IPS DF 6.9 (cell line): ENCODE measurements at regions not wholly inside any gene's neighbourhood (a gene's known extent, or its start where the extent isn't known, plus 50 kb on each side); places are given as distances from the start of the nearest gene placed in this dataset.

Experiments
- DNase-seq: peaks from one replicate; pipeline ENCODE4 v3.0.0-alpha.2; 2013; ENCODE audit warnings: low read depth, low spot score
- H3K27ac ChIP-seq: one replicate; pipeline ENCODE4 v1.5.1; 2013; ENCODE audit warnings: low read length, control low read depth
- H3K27me3 ChIP-seq: 2 replicates; pipeline ENCODE4 v1.6.1; 2013; ENCODE audit warnings: mild to moderate bottlenecking, low read length; ENCODE audit not compliant: control insufficient read depth, insufficient read depth
- H3K36me3 ChIP-seq: 2 replicates; pipeline ENCODE4 v1.6.1; 2013; ENCODE audit warnings: low read length; ENCODE audit not compliant: control insufficient read depth, insufficient read depth
- H3K4me1 ChIP-seq: 2 replicates; pipeline ENCODE4 v1.6.1; 2013; ENCODE audit warnings: low read length; ENCODE audit not compliant: control insufficient read depth, insufficient read depth
- H3K4me3 ChIP-seq: 2 replicates; pipeline ENCODE4 v1.5.1; 2013; ENCODE audit warnings: mild to moderate bottlenecking, low read length
- H3K9me3 ChIP-seq: 2 replicates; pipeline ENCODE4 v1.6.1; 2013; ENCODE audit warnings: low read length, inconsistent platforms; ENCODE audit not compliant: control insufficient read depth, insufficient read depth
- WGBS: extraction: QIAGEN DNeasy Blood & Tissue Kit; methylation state at CpG from one replicate; pipeline ENCODE4 v1.1.7; 2013; ENCODE audit warnings: mixed read lengths, missing lambda C conversion rate; ENCODE audit not compliant: insufficient read length, insufficient coverage; 5-methylcytosine and 5-hydroxymethylcytosine counted together

- no peak overlapping the region for H3K4me3 ChIP-seq
These were observed 64.8 kb downstream of the ARHGAP35 start for GRCh38 chr19:46925548-46925950.

GRCh38 chr19:46926170-46927071 is 65.6 kb downstream of the ARHGAP35 start:
- Histone ChIP-seq H3K4me3 (no peak overlapping the region), H3K9me3 (no peaks in the 10 kb centered on the region), H3K36me3 (no peaks in the 10 kb centered on the region; the same call in 1 of the 2 replicates), H3K4me1 (no peaks in the 10 kb centered on the region), H3K27ac (no peak overlapping the region), H3K27me3 (no peaks in the 10 kb centered on the region)
- DNase-seq = no peak
- no CpG with 5 or more reads among the region's 9 CpGs for WGBS

More at GRCh38 chr19:46925548-46925950, 64.8 kb downstream of the ARHGAP35 start:
- no peak overlapping the region for H3K27ac ChIP-seq
- no peaks in the 10 kb centered on the region for H3K4me1 ChIP-seq
- H3K36me3 ChIP-seq = no peaks in the 10 kb centered on the region; the same call in 1 of the 2 replicates
- no peaks in the 10 kb centered on the region for H3K27me3 ChIP-seq
- WGBS = no CpG with 5 or more reads among the region's 4 CpGs
- no peak for DNase-seq
- H3K9me3 ChIP-seq = no peaks in the 10 kb centered on the region

DNA sequence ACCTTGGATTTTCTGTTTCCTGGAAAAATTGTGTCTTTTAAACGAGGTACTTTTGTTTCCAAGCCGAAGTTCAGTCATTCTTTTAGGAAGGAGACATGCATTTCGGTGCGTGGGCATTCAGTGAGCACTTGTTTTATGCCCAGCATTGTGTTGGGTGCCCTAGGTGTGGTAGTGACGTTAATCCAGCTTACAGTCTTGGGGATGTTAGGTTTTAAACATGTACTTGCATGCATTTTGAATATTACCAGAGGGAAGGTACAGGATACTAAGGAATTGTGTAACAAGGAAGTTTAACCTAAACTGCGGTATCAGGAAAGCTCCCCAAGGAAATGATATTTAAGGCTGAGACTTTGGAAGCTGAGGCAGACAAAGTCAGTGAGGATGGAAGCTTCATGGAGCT is 66.3 kb downstream of the ARHGAP35 start:
- Histone ChIP-seq H3K4me1 (no peaks in the 10 kb centered on the region), H3K27ac (no peak overlapping the region), H3K4me3 (no peak overlapping the region), H3K27me3 (no peaks in the 10 kb centered on the region), H3K36me3 (no peaks in the 10 kb centered on the region), H3K9me3 (no peaks in the 10 kb centered on the region)
- DNase-seq = no peak
- no CpG with 5 or more reads among the region's 6 CpGs for WGBS

DNA sequence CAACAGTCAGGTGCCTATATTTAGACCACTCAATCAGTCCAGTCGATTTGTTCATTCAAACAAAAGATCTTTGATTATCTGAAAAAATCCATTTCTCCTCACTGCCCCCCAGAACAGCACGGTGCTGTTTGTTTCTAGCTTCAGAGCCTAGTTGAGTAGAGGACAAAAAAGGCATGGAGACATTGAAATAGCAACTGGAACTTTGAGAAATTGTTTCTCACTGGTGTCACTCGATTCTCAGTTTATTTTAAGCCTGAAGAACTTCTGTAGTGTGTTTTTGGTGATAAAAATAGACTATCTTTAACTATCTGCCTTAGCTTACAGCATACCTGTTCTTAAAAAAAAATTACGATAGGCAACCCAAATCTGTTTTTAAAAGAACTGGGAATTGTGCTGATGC is 67.1 kb downstream of the ARHGAP35 start:
- Histone ChIP-seq H3K27me3 (no peaks in the 10 kb centered on the region), H3K36me3 (no peaks in the 10 kb centered on the region), H3K27ac (no peak overlapping the region), H3K4me1 (no peaks in the 10 kb centered on the region), H3K9me3 (no peaks in the 10 kb centered on the region), H3K4me3 (no peak overlapping the region)
- no peak for DNase-seq
- no CpG with 5 or more reads among the region's 4 CpGs for WGBS

DNA sequence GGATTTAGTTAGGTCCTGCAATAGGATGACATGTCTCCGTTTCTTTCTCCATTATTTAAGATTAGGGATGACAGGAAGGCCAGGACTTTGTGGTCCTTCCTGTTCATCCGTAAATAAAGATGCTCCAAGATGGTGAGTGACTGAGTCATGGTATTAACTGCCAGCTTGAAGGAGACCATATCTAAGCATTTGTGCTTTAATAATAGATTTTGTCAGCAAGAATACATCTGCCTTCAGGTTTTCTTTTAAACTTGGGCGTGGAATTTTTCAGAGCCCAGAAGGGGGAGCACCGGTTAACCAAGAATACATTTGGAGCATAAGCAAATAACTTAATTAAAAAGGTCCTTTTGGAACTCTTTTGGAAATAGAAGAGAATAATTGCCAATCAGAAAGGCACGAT is 68.2 kb downstream of the ARHGAP35 start:
- H3K9me3 ChIP-seq = no peaks in the 10 kb centered on the region
- no peaks in the 10 kb centered on the region for H3K4me1 ChIP-seq
- no peaks in the 10 kb centered on the region for H3K27me3 ChIP-seq
- H3K36me3 ChIP-seq = no peaks in the 10 kb centered on the region
- DNase-seq = no peak
- H3K27ac ChIP-seq = no peak overlapping the region
- no peak overlapping the region for H3K4me3 ChIP-seq
- WGBS = no CpG with 5 or more reads among the region's 5 CpGs

GRCh38 chr19:46931202-46931601 is 70.4 kb downstream of the ARHGAP35 start:
- H3K27ac ChIP-seq = no peak overlapping the region
- H3K4me1 ChIP-seq = no peaks in the 10 kb centered on the region
- no peaks in the 10 kb centered on the region for H3K36me3 ChIP-seq
- no peaks in the 10 kb centered on the region for H3K9me3 ChIP-seq
- no peaks in the 10 kb centered on the region for H3K27me3 ChIP-seq
- no peak overlapping the region for H3K4me3 ChIP-seq
- no peak for DNase-seq
- WGBS = no CpG with 5 or more reads among the region's 5 CpGs

DNA sequence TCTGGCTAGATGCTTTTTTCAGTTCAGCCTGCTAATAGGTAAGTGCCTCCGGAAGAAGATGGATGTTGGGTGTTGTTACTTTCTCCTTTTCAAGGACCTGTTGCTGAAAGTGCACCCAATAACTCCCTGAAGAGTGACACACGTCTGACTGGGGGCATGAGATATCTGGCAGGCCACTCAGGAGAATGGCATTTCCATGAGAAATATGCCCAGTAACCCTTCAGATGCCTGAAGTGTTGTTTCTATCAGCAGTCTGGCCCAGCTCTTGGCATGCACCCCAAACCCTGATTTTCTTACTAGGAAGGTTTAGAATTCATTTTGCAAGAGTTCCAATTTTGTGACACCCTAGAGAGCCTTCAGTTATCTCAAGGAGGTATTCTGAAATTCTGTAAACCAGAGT is 71.5 kb downstream of the ARHGAP35 start:
- no peak for DNase-seq
- H3K9me3 ChIP-seq = no peaks in the 10 kb centered on the region
- WGBS = no CpG with 5 or more reads among the region's 2 CpGs
- H3K27me3 ChIP-seq = no peaks in the 10 kb centered on the region
- H3K36me3 ChIP-seq = no peaks in the 10 kb centered on the region; the same call in 1 of the 2 replicates
- H3K4me1 ChIP-seq = no peaks in the 10 kb centered on the region
- H3K4me3 ChIP-seq = no peak overlapping the region
- H3K27ac ChIP-seq = no peak overlapping the region

- H3K4me3 ChIP-seq = no peak overlapping the region
- no peak overlapping the region for H3K27ac ChIP-seq
- H3K36me3 ChIP-seq = no peaks in the 10 kb centered on the region; the same call in 1 of the 2 replicates
- DNase-seq = no peak
- no peaks in the 10 kb centered on the region for H3K27me3 ChIP-seq
- no peaks in the 10 kb centered on the region for H3K9me3 ChIP-seq
- H3K4me1 ChIP-seq = no peaks in the 10 kb centered on the region
- WGBS = no CpG with 5 or more reads among the region's 7 CpGs
These were observed 74.4 kb downstream of the ARHGAP35 start for GRCh38 chr19:46935066-46935663.

GRCh38 chr19:46943150-46943946 is 76.3 kb upstream of the NPAS1 start:
- H3K27ac ChIP-seq = no peak overlapping the region
- WGBS = no CpG with 5 or more reads among the region's 10 CpGs
- H3K4me3 ChIP-seq = no peak overlapping the region

DNA sequence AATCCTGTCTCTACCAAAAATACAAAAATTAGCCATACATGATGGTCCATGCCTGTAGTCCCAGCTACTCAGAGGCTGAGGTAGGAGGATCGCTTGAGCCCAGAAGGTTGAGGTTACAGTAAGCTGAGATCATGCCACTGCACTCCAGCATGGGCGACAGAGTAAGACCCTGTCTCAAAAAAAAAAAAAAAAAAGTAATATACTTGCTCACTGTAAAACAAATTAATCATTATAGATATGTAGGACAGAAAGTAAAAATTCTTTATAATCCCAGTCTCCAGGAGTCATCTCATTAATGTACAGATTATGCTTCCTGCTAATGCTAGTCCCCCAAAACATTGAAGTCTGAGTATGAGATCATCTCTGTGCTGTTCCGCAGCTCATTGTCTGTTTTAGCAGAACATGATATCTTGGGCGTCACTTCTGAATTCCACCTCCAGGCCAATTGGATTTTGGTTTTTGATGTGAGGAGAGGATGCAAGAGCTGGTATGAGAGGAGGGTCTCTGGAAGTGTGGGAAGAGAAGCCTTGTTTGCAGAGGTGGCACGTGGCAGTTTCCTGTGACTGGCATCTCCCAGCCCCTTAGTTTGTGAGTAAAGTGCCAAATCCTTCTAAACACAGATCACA is 75.4 kb upstream of the NPAS1 start:
- DNase-seq = no peak
- WGBS = no CpG with 5 or more reads among the region's 5 CpGs
- Histone ChIP-seq H3K27me3 (no peaks in the 10 kb centered on the region), H3K27ac (no peak overlapping the region), H3K36me3 (no peaks in the 10 kb centered on the region), H3K4me1 (0 out of 2 replicates have a peak, but pooled peaks cover 2% of the 10 kb centered on the region), H3K9me3 (no peaks in the 10 kb centered on the region), H3K4me3 (no peak overlapping the region)

More at GRCh38 chr19:46943150-46943946, 76.3 kb upstream of the NPAS1 start:
- no peaks in the 10 kb centered on the region for H3K9me3 ChIP-seq
- no peak for DNase-seq
- H3K27me3 ChIP-seq = no peaks in the 10 kb centered on the region
- H3K36me3 ChIP-seq = no peaks in the 10 kb centered on the region
- 0 out of 2 replicates have a peak, but pooled peaks cover 2% of the 10 kb centered on the region for H3K4me1 ChIP-seq
